HG03442 (cell line): ENCODE measurements at regions not wholly inside any gene's neighbourhood (a gene's known extent, or its start where the extent isn't known, plus 50 kb on each side); places are given as distances from the start of the nearest gene placed in this dataset.
A peak's percentile ranks its signal among the peaks of the same experiment; 100 is the strongest.

Experiments
- ATAC-seq: cut with Tn5 transposase; IDR thresholded peaks from one replicate; pipeline ENCODE4 v1.9.1; 2021; ENCODE audit warnings: mild to moderate bottlenecking, moderate library complexity; ENCODE audit not compliant: unreplicated experiment

GRCh38 chr16:63361032-63361624, 1324.9 kb upstream of the CDH8 start:
- peak; percentile 79 for ATAC-seq

- ATAC-seq = no peak
Measured at GRCh38 chr16:63349961-63350360, 1313.7 kb upstream of the CDH8 start.

- no peak for ATAC-seq
Measured at GRCh38 chr16:63346000-63346399, 1309.8 kb upstream of the CDH8 start.

- no peak for ATAC-seq
Measured at GRCh38 chr16:63337264-63337663, 1301.0 kb upstream of the CDH8 start.

GRCh38 chr16:63331111-63331510, 1294.9 kb upstream of the CDH8 start:
- no peak for ATAC-seq

- no peak for ATAC-seq
Measured at GRCh38 chr16:63326736-63327339, 1290.6 kb upstream of the CDH8 start.

- no peak for ATAC-seq
Measured at GRCh38 chr16:63323722-63324705, 1287.8 kb upstream of the CDH8 start.

GRCh38 chr16:63323055-63323454, 1286.8 kb upstream of the CDH8 start:
- no peak for ATAC-seq

- ATAC-seq = no peak
Measured at GRCh38 chr16:63315229-63315628, 1279.0 kb upstream of the CDH8 start.

- ATAC-seq = no peak
Measured at GRCh38 chr16:63312346-63312745, 1276.1 kb upstream of the CDH8 start.

- ATAC-seq = no peak
Measured at GRCh38 chr16:63311313-63311712, 1275.1 kb upstream of the CDH8 start.

GRCh38 chr16:63302811-63303210, 1266.6 kb upstream of the CDH8 start:
- no peak for ATAC-seq

GRCh38 chr16:63301349-63301748, 1265.1 kb upstream of the CDH8 start:
- ATAC-seq = no peak

GRCh38 chr16:63298993-63299392, 1262.8 kb upstream of the CDH8 start:
- no peak for ATAC-seq

- ATAC-seq = no peak
Measured at GRCh38 chr16:63292036-63292435, 1255.8 kb upstream of the CDH8 start.

- no peak for ATAC-seq
Measured at GRCh38 chr16:63289834-63290460, 1253.7 kb upstream of the CDH8 start.

- ATAC-seq = no peak
Measured at GRCh38 chr16:63287401-63287800, 1251.2 kb upstream of the CDH8 start.

GRCh38 chr16:63283721-63284120, 1247.5 kb upstream of the CDH8 start:
- ATAC-seq = no peak

GRCh38 chr16:63244631-63245030, 1208.4 kb upstream of the CDH8 start:
- ATAC-seq = no peak

- ATAC-seq = no peak
Measured at GRCh38 chr16:63241497-63242028, 1205.3 kb upstream of the CDH8 start.

GRCh38 chr16:63239065-63239570, 1202.9 kb upstream of the CDH8 start:
- ATAC-seq = no peak
